ENCODE measurements at regions not wholly inside any gene's neighbourhood (a gene's known extent, or its start where the extent isn't known, plus 50 kb on each side); places are given as distances from the start of the nearest gene placed in this dataset.

DNA sequence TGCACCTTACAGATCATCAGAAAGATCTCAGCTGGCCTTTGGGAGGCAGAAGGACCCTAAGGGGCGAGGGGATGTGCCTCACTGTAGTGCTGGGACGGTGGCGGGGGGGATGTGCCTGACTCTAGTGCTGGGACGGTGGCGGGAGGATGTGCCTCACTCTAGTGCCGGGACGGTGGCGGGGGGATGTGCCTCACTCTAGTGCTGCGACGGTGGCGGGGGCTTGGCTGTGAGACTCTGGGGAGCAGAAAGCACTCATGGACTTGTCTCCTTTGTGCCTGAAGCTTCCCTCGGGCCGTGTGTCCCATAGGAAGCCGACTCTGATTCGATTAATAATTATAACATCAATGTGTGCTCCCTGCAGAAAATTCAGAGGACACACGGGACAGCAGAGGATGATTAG, 126.6 kb downstream of the ZNF664 start:
- TF ChIP-seq, protein P1, sequence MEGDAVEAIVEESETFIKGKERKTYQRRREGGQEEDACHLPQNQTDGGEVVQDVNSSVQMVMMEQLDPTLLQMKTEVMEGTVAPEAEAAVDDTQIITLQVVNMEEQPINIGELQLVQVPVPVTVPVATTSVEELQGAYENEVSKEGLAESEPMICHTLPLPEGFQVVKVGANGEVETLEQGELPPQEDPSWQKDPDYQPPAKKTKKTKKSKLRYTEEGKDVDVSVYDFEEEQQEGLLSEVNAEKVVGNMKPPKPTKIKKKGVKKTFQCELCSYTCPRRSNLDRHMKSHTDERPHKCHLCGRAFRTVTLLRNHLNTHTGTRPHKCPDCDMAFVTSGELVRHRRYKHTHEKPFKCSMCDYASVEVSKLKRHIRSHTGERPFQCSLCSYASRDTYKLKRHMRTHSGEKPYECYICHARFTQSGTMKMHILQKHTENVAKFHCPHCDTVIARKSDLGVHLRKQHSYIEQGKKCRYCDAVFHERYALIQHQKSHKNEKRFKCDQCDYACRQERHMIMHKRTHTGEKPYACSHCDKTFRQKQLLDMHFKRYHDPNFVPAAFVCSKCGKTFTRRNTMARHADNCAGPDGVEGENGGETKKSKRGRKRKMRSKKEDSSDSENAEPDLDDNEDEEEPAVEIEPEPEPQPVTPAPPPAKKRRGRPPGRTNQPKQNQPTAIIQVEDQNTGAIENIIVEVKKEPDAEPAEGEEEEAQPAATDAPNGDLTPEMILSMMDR (conservative IDR thresholded peaks at IDR 0.05 in 1 of 2, IDR thresholded peaks at IDR 0.05 in 1 of 2; ENCODE audit: extremely low read depth in 1 of 2, insufficient read depth in 1 of 2, low read depth in 1 of 2, low read length in 2 of 2): no peak
- no peak for TF ChIP-seq EZH2 (IDR thresholded peaks at IDR 0.05; ENCODE audit: borderline replicate concordance, low read length)

All from mammary epithelial cell (primary cell).